Loucy (cell line): ENCODE measurements at regions not wholly inside any gene's neighbourhood (a gene's known extent, or its start where the extent isn't known, plus 50 kb on each side); places are given as distances from the start of the nearest gene placed in this dataset.

ENCODE experiments used
- H2AFZ ChIP-seq: fragments of 200-600 bp; sonication (generic); 2 replicates; pipeline ENCODE4 v1.6.0; 2016; ENCODE audit warnings: antibody characterized with exemption, mild to moderate bottlenecking, low read length, moderate library complexity
- H3F3A ChIP-seq: fragments of 200-600 bp; 2 replicates; pipeline ENCODE4 v1.6.0; 2016; ENCODE audit warnings: antibody characterized with exemption, low read depth, mild to moderate bottlenecking
- H3K27me3 ChIP-seq: fragments of 200-600 bp; sonication (generic); 2 replicates; pipeline ENCODE4 v1.6.1; 2014; ENCODE audit warnings: low read length, mild to moderate bottlenecking; ENCODE audit not compliant: insufficient read depth, poor library complexity, severe bottlenecking
- H3K36me3 ChIP-seq: fragments of 200-600 bp; sonication (generic); 2 replicates; pipeline ENCODE4 v1.6.1; 2016; ENCODE audit warnings: low read length; ENCODE audit not compliant: insufficient read depth
- H3K4me1 ChIP-seq: fragments of 200-600 bp; sonication (generic); 2 replicates; pipeline ENCODE4 v1.5.1; 2014; ENCODE audit warnings: low read length, mild to moderate bottlenecking; ENCODE audit not compliant: insufficient read depth, poor library complexity, severe bottlenecking
- H3K4me2 ChIP-seq: fragments of 200-600 bp; sonication (generic); 2 replicates; pipeline ENCODE4 v1.6.0; 2014; ENCODE audit warnings: antibody characterized with exemption, low read length, low read depth, mild to moderate bottlenecking; ENCODE audit not compliant: poor library complexity, severe bottlenecking
- H3K4me3 ChIP-seq: fragments of 200-600 bp; sonication (generic); 2 replicates; pipeline ENCODE4 v1.5.1; 2014; ENCODE audit warnings: low read length, mild to moderate bottlenecking, mixed read lengths; ENCODE audit not compliant: poor library complexity, severe bottlenecking
- H3K79me2 ChIP-seq: fragments of 200-600 bp; sonication (generic); 2 replicates; pipeline ENCODE4 v1.6.1; 2014; ENCODE audit warnings: low read length; ENCODE audit not compliant: insufficient read depth
- H3K9ac ChIP-seq: fragments of 200-600 bp; sonication (generic); 2 replicates; pipeline ENCODE4 v1.6.0; 2014; ENCODE audit warnings: mild to moderate bottlenecking, low read depth, low read length, moderate library complexity; ENCODE audit not compliant: poor library complexity, severe bottlenecking
- H3K9me2 ChIP-seq: fragments of 200-600 bp; sonication (generic); replicated peaks from 2 replicates; pipeline ENCODE4 v1.6.1; 2016; ENCODE audit warnings: low read depth, low read length, mixed read lengths
- H3K9me3 ChIP-seq: fragments of 200-600 bp; sonication (generic); 2 replicates; pipeline ENCODE4 v1.6.1; 2014; ENCODE audit warnings: mild to moderate bottlenecking, antibody characterized with exemption, low read length, low read depth; ENCODE audit not compliant: insufficient read depth
- H4K20me1 ChIP-seq: fragments of 200-600 bp; sonication (generic); 2 replicates; pipeline ENCODE4 v1.6.0; 2014; ENCODE audit warnings: antibody characterized with exemption, low read length, mild to moderate bottlenecking; ENCODE audit not compliant: insufficient read depth, poor library complexity, severe bottlenecking
- CTCF ChIP-seq: fragments of 200-600 bp; sonication (generic); conservative IDR thresholded peaks from 2 replicates; pipeline ENCODE4 v1.5.1; 2014; ENCODE audit warnings: mild to moderate bottlenecking, antibody characterized with exemption, low read length
- EZH2phosphoT487 ChIP-seq: fragments of 200-600 bp; IDR thresholded peaks from 2 replicates; pipeline ENCODE4 v1.6.1; 2018; ENCODE audit warnings: antibody characterized with exemption, mild to moderate bottlenecking, moderate library complexity, borderline replicate concordance

GRCh38 chr2:144014103-144014502, 505.8 kb downstream of the ZEB2 start:
- Histone ChIP-seq H3K9me3 (no peaks in the 10 kb centered on the region), H3K4me2 (no peak overlapping the region), H3K9me2 (no peaks in the 10 kb centered on the region), H2AFZ (no peak overlapping the region), H3F3A (no peaks in the 10 kb centered on the region), H3K36me3 (no peaks in the 10 kb centered on the region), H3K4me1 (no peaks in the 10 kb centered on the region), H3K79me2 (no peaks in the 10 kb centered on the region), H3K27me3 (no peaks in the 10 kb centered on the region), H4K20me1 (no peaks in the 10 kb centered on the region), H3K4me3 (no peak overlapping the region), H3K9ac (no peak overlapping the region)
- TF ChIP-seq EZH2phosphoT487: no peak
- no peak for TF ChIP-seq CTCF

GRCh38 chr2:144012304-144012703, 507.6 kb downstream of the ZEB2 start:
- Histone ChIP-seq H2AFZ (no peak overlapping the region), H3K9me2 (no peaks in the 10 kb centered on the region)

DNA sequence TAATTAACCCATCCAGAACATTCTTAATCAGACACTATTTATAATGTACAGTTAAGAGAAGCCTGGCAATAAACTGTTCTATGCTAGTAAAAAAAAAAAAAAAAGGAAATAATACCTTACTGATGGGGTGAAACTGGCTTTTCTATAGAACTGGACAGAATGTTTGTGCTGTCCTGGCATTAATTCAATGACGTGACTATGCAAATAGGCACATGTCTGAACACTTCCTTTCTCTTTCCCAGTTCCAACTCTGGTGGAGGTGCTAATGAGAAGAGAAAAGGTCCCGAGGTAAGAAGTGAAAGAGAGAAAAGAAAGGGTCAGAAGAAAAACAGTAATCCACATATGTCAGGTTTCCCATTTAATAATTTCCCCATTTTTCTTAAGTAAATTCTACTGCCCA, 508.4 kb downstream of the ZEB2 start:
- TF ChIP-seq CTCF: no peak
- TF ChIP-seq EZH2phosphoT487: no peak
- no peaks in the 10 kb centered on the region for H3K9me3 ChIP-seq
- H3K4me3 ChIP-seq: no peak overlapping the region
- no peaks in the 10 kb centered on the region for H3K9me2 ChIP-seq
- no peaks in the 10 kb centered on the region for H4K20me1 ChIP-seq
- H2AFZ ChIP-seq: no peak overlapping the region
- no peaks in the 10 kb centered on the region for H3K79me2 ChIP-seq
- H3K4me2 ChIP-seq: no peak overlapping the region
- no peaks in the 10 kb centered on the region for H3F3A ChIP-seq
- H3K27me3 ChIP-seq: no peaks in the 10 kb centered on the region
- no peaks in the 10 kb centered on the region for H3K36me3 ChIP-seq
- no peaks in the 10 kb centered on the region for H3K4me1 ChIP-seq
- H3K9ac ChIP-seq: no peak overlapping the region

More at GRCh38 chr2:144012304-144012703, 507.6 kb downstream of the ZEB2 start:
- Histone ChIP-seq H3K4me3 (no peak overlapping the region), H3K9ac (no peak overlapping the region), H3K79me2 (no peaks in the 10 kb centered on the region), H3K9me3 (no peaks in the 10 kb centered on the region), H3K4me2 (no peak overlapping the region), H3F3A (no peaks in the 10 kb centered on the region), H3K27me3 (no peaks in the 10 kb centered on the region), H3K36me3 (no peaks in the 10 kb centered on the region), H4K20me1 (no peaks in the 10 kb centered on the region), H3K4me1 (no peaks in the 10 kb centered on the region)
- TF ChIP-seq EZH2phosphoT487: no peak
- TF ChIP-seq CTCF: no peak
